ENCODE measurements at regions not wholly inside any gene's neighbourhood (a gene's known extent, or its start where the extent isn't known, plus 50 kb on each side); places are given as distances from the start of the nearest gene placed in this dataset.
"Not testable (repeated sequence)": the region's sequence is repeated elsewhere in the genome, so short reads cannot be mapped to it uniquely, and the experiment has no call there.

- H3K27ac ChIP-seq; H3K4me1 ChIP-seq; H3K27me3 ChIP-seq; intact Hi-C loops (cut with DNase I); H3K4me3 ChIP-seq (replicated peaks in 1 of 3); H3K9me3 ChIP-seq; DNase-seq; H3K36me3 ChIP-seq: not testable (repeated sequence)
- 31 to 42% methylated on average over 2 of the region's 2 CpGs for WGBS, 2 donors
Measured at GRCh38 chr21:9791453-9791852, 729.9 kb upstream of the TPTE start.

- H3K9me3 ChIP-seq; H3K4me3 ChIP-seq (replicated peaks in 1 of 3); H3K4me1 ChIP-seq; H3K27me3 ChIP-seq; H3K36me3 ChIP-seq; H3K27ac ChIP-seq; DNase-seq; intact Hi-C loops (cut with DNase I): not testable (repeated sequence)
- WGBS, 2 donors, result 43 to 58% methylated on average over 4 of the region's 4 CpGs
Measured at GRCh38 chr21:9795291-9795690, 726.1 kb upstream of the TPTE start.

DNA sequence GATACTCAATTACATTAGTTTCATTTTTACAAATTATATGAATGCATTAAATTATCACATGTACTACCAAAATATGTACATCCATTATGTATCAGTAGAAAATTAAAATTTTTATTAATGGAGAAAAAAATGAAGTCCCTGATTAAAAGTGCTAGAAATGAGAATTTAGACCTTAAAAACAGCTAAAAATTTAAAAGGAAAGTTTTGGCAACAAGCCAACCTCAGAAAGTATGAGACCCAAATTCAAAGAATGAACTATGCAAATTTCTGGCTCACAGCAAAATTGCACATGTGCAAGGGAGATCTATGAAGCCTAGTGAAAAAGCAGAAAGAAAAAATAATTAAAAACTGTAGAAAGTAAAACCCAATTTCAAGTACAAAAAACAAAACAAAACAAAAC lies 725.1 kb upstream of the TPTE start:
- H3K9me3 ChIP-seq; DNase-seq; H3K27me3 ChIP-seq; intact Hi-C loops (cut with DNase I); H3K27ac ChIP-seq; H3K4me1 ChIP-seq; H3K4me3 ChIP-seq (replicated peaks in 1 of 3); H3K36me3 ChIP-seq: not testable (repeated sequence)

DNA sequence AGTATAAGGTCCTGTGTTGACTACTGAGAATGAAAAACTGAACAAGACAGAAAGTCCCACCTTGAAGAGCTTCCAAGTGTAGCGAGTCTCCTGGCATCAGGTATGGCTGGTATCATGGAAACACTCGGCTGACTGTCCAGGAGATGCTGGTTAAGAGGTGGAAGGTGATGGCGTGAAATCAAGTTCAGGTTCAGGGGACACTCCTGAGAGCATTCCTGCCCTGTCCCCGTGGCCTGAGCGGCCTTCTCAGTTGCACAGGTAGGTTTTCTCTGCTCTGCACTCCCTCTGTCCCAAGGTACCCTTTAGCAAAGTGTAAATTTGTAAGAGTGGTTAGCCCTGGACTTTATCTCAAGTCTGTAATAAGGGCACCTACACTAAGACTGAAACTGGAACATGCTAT lies 713.7 kb upstream of the TPTE start:
- H3K27me3 ChIP-seq; H3K9me3 ChIP-seq; H3K4me1 ChIP-seq; intact Hi-C loops (cut with DNase I); DNase-seq; H3K36me3 ChIP-seq; H3K4me3 ChIP-seq (replicated peaks in 1 of 3); H3K27ac ChIP-seq: not testable (repeated sequence)
- 29% methylated on average over 3 of the region's 5 CpGs; no CpG with 5 or more reads in 1 of the 2 donors for WGBS, 2 donors

- not testable (repeated sequence) for H3K27ac ChIP-seq
Measured at GRCh38 chr21:9811223-9812004, 710.0 kb upstream of the TPTE start.

DNA sequence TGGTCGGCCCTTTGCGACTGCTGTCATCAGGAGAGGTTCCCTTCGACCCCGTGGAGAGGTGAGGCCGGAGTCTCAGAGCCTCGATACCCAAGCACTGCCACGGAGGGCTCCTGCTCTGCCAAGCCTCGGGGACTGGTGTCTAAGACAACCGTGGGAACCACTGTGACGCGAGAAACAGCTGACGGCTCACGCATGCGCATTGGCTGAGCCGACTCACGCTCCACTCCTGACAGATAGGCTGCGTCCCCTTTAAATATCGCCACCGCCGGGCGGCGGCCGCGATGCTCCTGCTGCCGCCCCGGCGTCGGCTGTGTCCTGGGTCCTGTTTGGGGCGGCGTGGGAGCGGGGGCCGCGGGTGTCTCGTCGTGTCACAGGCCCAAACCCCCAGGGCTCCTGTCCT lies 708.9 kb upstream of the TPTE start:
- H3K27me3 ChIP-seq; DNase-seq; H3K36me3 ChIP-seq; H3K9me3 ChIP-seq; H3K27ac ChIP-seq; H3K4me3 ChIP-seq (replicated peaks in 1 of 3); H3K4me1 ChIP-seq; intact Hi-C loops (cut with DNase I): not testable (repeated sequence)
- 73% methylated on average over 9 of the region's 35 CpGs; no CpG with 5 or more reads in 1 of the 2 donors for WGBS, 2 donors

More at GRCh38 chr21:9811223-9812004, 710.0 kb upstream of the TPTE start:
- H3K9me3 ChIP-seq; H3K27me3 ChIP-seq; H3K4me1 ChIP-seq; intact Hi-C loops (cut with DNase I); H3K36me3 ChIP-seq; H3K4me3 ChIP-seq (replicated peaks in 1 of 3); DNase-seq: not testable (repeated sequence)
- WGBS, 2 donors, result 78 to 85% methylated on average over 23 to 34 of the region's 50 CpGs

GRCh38 chr21:9813894-9814814 lies 707.2 kb upstream of the TPTE start:
- H3K36me3 ChIP-seq; H3K4me3 ChIP-seq (replicated peaks in 1 of 3); H3K4me1 ChIP-seq; H3K27ac ChIP-seq; H3K27me3 ChIP-seq; intact Hi-C loops (cut with DNase I); DNase-seq; H3K9me3 ChIP-seq: not testable (repeated sequence)
- WGBS, 2 donors, result 79% methylated on average over 16 of the region's 57 CpGs; no CpG with 5 or more reads in 1 of the 2 donors

- H3K27me3 ChIP-seq; H3K36me3 ChIP-seq; H3K4me1 ChIP-seq; H3K27ac ChIP-seq; intact Hi-C loops (cut with DNase I); H3K9me3 ChIP-seq; DNase-seq; H3K4me3 ChIP-seq (replicated peaks in 1 of 3): not testable (repeated sequence)
- WGBS, 2 donors, result 81% methylated on average over 18 of the region's 43 CpGs; no CpG with 5 or more reads in 1 of the 2 donors
Measured at GRCh38 chr21:9815181-9815789, 706.1 kb upstream of the TPTE start.

DNA sequence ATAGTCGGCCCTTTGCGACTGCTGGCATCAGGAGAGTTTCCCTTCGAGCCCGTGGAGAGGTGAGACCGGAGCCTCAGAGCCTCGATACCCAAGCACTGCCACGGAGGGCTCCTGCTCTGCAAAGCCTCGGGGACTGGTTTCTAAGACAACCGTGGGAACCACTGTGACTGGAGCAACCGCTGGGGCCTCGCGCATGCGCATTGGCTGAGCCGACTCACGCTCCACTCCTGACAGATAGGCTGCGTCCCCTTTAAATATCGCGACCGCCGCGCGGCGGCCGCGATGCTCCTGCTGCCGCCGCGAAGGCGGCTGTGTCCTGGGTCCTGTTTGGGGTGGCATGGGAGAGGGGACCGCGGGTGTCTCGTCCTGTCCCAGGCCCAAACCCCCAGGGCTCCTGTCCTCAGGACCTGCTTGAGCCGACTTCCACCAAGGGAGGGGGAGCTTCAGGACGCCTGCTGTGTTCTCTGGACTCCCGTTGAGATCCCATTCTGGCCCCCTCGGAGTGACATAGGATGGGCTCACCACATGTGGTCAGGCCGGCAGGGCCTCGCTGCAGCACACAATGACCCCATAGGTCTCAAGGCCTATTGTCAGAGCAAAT lies 704.5 kb upstream of the TPTE start:
- H3K27me3 ChIP-seq; H3K4me1 ChIP-seq; H3K36me3 ChIP-seq; H3K4me3 ChIP-seq (replicated peaks in 1 of 3); intact Hi-C loops (cut with DNase I); H3K9me3 ChIP-seq; H3K27ac ChIP-seq; DNase-seq: not testable (repeated sequence)
- 87% methylated on average over 4 of the region's 38 CpGs; no CpG with 5 or more reads in 1 of the 2 donors for WGBS, 2 donors

GRCh38 chr21:9817841-9818441 lies 703.4 kb upstream of the TPTE start:
- H3K27ac ChIP-seq; H3K36me3 ChIP-seq; DNase-seq; H3K4me1 ChIP-seq; intact Hi-C loops (cut with DNase I); H3K9me3 ChIP-seq; H3K27me3 ChIP-seq; H3K4me3 ChIP-seq (replicated peaks in 1 of 3): not testable (repeated sequence)
- WGBS, 2 donors, result 53% methylated on average over 3 of the region's 43 CpGs; no CpG with 5 or more reads in 1 of the 2 donors

GRCh38 chr21:9819549-9820192 lies 701.7 kb upstream of the TPTE start:
- H3K27ac ChIP-seq; intact Hi-C loops (cut with DNase I); H3K27me3 ChIP-seq; H3K4me1 ChIP-seq; H3K36me3 ChIP-seq; H3K9me3 ChIP-seq; DNase-seq; H3K4me3 ChIP-seq (replicated peaks in 1 of 3): not testable (repeated sequence)
- no CpG with 5 or more reads among the region's 37 CpGs for WGBS, 2 donors

Measured in thyroid gland (tissue), 4 donors.